Mucosa of gallbladder (tissue), 1 donor: ENCODE measurements at regions not wholly inside any gene's neighbourhood (a gene's known extent, or its start where the extent isn't known, plus 50 kb on each side); places are given as distances from the start of the nearest gene placed in this dataset.

Experiments used
- DNase-seq: peaks from one replicate; pipeline ENCODE4 v3.0.0-alpha.2; 2020; ENCODE audit warnings: low spot score
- donor health status: DM: no; HTN: no; CAD: no.

GRCh38 chrX:36436361-36436760, 516.8 kb downstream of the CFAP47 start:
- DNase-seq = no peak

- no peak for DNase-seq
Measured at GRCh38 chrX:36443007-36443406, 523.5 kb downstream of the CFAP47 start.

GRCh38 chrX:36445566-36445965, 526.0 kb downstream of the CFAP47 start:
- no peak for DNase-seq

GRCh38 chrX:36462142-36462541, 542.6 kb downstream of the CFAP47 start:
- no peak for DNase-seq

GRCh38 chrX:36480441-36480990, 527.6 kb upstream of the FAM47C start:
- DNase-seq = no peak

GRCh38 chrX:36501169-36501702, 506.9 kb upstream of the FAM47C start:
- DNase-seq = no peak

- DNase-seq = no peak
Measured at GRCh38 chrX:36504625-36505024, 503.5 kb upstream of the FAM47C start.

GRCh38 chrX:36508042-36508441, 500.1 kb upstream of the FAM47C start:
- no peak for DNase-seq

- no peak for DNase-seq
Measured at GRCh38 chrX:36510736-36511135, 497.4 kb upstream of the FAM47C start.

GRCh38 chrX:36528661-36529060, 479.5 kb upstream of the FAM47C start:
- no peak for DNase-seq

GRCh38 chrX:36534900-36535299, 473.3 kb upstream of the FAM47C start:
- DNase-seq = no peak

GRCh38 chrX:36543499-36543898, 464.7 kb upstream of the FAM47C start:
- no peak for DNase-seq

- DNase-seq = no peak
Measured at GRCh38 chrX:36562986-36563385, 445.2 kb upstream of the FAM47C start.

- no peak for DNase-seq
Measured at GRCh38 chrX:36568946-36569345, 439.2 kb upstream of the FAM47C start.

GRCh38 chrX:36573720-36574119, 434.4 kb upstream of the FAM47C start:
- DNase-seq = no peak

GRCh38 chrX:36575670-36576069, 432.5 kb upstream of the FAM47C start:
- DNase-seq = no peak

GRCh38 chrX:36577006-36577405, 431.2 kb upstream of the FAM47C start:
- no peak for DNase-seq

- no peak for DNase-seq
Measured at GRCh38 chrX:36581030-36581429, 427.1 kb upstream of the FAM47C start.

- DNase-seq = no peak
Measured at GRCh38 chrX:36583674-36584073, 424.5 kb upstream of the FAM47C start.

GRCh38 chrX:36609616-36610585, 398.3 kb upstream of the FAM47C start:
- DNase-seq = peak; percentile 28

- no peak for DNase-seq
Measured at GRCh38 chrX:36626898-36627297, 381.3 kb upstream of the FAM47C start.

GRCh38 chrX:36640232-36640631, 367.9 kb upstream of the FAM47C start:
- DNase-seq = peak; percentile 17

- DNase-seq = no peak
Measured at GRCh38 chrX:36642052-36642451, 366.1 kb upstream of the FAM47C start.
